H1 (cell line): ENCODE measurements at regions not wholly inside any gene's neighbourhood (a gene's known extent, or its start where the extent isn't known, plus 50 kb on each side); places are given as distances from the start of the nearest gene placed in this dataset.

Source experiments
- BCL11A ChIP-seq, 2 experiments: IDR thresholded peaks; one replicate each; pipeline ENCODE4 v1.6.1; 2011; ENCODE audit warnings: low read depth in 2 of 2, low read length in 2 of 2, mild to moderate bottlenecking in 2 of 2
- EP300 ChIP-seq, 2 experiments: IDR thresholded peaks; 1 replicate in 1 of 2; 2 replicates in 1 of 2; pipeline ENCODE4 v1.6.1; 2011 to 2012; ENCODE audit warnings: low read depth in 2 of 2, low read length in 2 of 2, mild to moderate bottlenecking in 2 of 2, borderline replicate concordance in 1 of 2, inconsistent platforms in 1 of 2, moderate library complexity in 1 of 2
- GABPA ChIP-seq: IDR thresholded peaks from 2 replicates; pipeline ENCODE4 v1.6.1; 2011; ENCODE audit warnings: mild to moderate bottlenecking, low read length, moderate library complexity, borderline replicate concordance; ENCODE audit not compliant: insufficient read depth
- HDAC2 ChIP-seq, 2 experiments: fragments of 300-600 bp in 1 of 2; sonication (generic) in 1 of 2; IDR thresholded peaks; 2 replicates each; pipeline ENCODE4 v1.6.1; 2011 to 2012; ENCODE audit warnings: low read depth in 2 of 2, low read length in 2 of 2, mild to moderate bottlenecking in 2 of 2, moderate library complexity in 2 of 2, borderline replicate concordance in 1 of 2, inconsistent platforms in 1 of 2
- JUN ChIP-seq: IDR thresholded peaks from 2 replicates; pipeline ENCODE4 v1.6.1; 2011; ENCODE audit warnings: low read depth, mild to moderate bottlenecking, improper control_type of control experiment, low read length
- RBBP5 ChIP-seq: IDR thresholded peaks from 2 replicates; pipeline ENCODE4 v1.7.1; 2012; ENCODE audit warnings: low read depth, mild to moderate bottlenecking, inconsistent platforms, low read length, moderate library complexity, borderline replicate concordance
- RNF2 ChIP-seq: fragments of 200-900, 300-1000 bp; sonication (generic); IDR thresholded peaks from 2 replicates; pipeline ENCODE4 v1.7.1; 2016; ENCODE audit warnings: borderline replicate concordance, low read depth, mild to moderate bottlenecking, antibody characterized with exemption, low read length; ENCODE audit not compliant: poor library complexity, severe bottlenecking; ENCODE audit errors: missing control alignments
- RXRA ChIP-seq: IDR thresholded peaks from 2 replicates; pipeline ENCODE4 v1.6.1; 2011; ENCODE audit warnings: low read depth, mild to moderate bottlenecking, low read length, moderate library complexity; ENCODE audit not compliant: insufficient read depth
- SRF ChIP-seq: IDR thresholded peaks from 2 replicates; pipeline ENCODE4 v1.6.1; 2011; ENCODE audit warnings: mild to moderate bottlenecking, low read depth, low read length, moderate library complexity
- ZNF274 ChIP-seq: IDR thresholded peaks from 2 replicates; pipeline ENCODE4 v1.7.0; 2012; ENCODE audit warnings: low read length, borderline replicate concordance; ENCODE audit errors: extremely low read depth
- TF ChIP-seq, protein P1 (sequence below): fragments of 300-600 bp; sonication (generic); IDR thresholded peaks from 2 replicates; pipeline ENCODE4 v1.7.1; 2012; ENCODE audit warnings: low read length, moderate library complexity, mild to moderate bottlenecking, inconsistent platforms; ENCODE audit not compliant: insufficient replicate concordance

DNA sequence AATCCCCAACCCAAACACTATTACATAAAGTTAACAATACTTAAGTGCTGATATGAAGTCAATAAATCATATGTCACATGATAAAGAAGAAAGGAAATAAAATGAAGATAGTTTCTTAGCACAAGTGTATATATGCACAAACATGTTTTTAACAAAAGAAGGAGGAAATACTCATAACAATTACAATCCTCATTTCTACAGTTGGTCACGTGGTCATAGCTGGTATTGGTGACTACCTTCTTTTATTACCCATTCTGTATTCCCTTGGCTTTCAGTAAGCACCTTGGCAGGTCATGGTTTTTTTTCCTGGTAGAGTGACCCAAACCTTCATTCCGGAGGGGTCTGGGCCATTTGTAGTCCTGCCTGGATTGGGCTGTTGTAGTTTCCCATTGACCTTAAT is 137.1 kb upstream of the KCND3 start (continued):
- TF ChIP-seq, protein P1, sequence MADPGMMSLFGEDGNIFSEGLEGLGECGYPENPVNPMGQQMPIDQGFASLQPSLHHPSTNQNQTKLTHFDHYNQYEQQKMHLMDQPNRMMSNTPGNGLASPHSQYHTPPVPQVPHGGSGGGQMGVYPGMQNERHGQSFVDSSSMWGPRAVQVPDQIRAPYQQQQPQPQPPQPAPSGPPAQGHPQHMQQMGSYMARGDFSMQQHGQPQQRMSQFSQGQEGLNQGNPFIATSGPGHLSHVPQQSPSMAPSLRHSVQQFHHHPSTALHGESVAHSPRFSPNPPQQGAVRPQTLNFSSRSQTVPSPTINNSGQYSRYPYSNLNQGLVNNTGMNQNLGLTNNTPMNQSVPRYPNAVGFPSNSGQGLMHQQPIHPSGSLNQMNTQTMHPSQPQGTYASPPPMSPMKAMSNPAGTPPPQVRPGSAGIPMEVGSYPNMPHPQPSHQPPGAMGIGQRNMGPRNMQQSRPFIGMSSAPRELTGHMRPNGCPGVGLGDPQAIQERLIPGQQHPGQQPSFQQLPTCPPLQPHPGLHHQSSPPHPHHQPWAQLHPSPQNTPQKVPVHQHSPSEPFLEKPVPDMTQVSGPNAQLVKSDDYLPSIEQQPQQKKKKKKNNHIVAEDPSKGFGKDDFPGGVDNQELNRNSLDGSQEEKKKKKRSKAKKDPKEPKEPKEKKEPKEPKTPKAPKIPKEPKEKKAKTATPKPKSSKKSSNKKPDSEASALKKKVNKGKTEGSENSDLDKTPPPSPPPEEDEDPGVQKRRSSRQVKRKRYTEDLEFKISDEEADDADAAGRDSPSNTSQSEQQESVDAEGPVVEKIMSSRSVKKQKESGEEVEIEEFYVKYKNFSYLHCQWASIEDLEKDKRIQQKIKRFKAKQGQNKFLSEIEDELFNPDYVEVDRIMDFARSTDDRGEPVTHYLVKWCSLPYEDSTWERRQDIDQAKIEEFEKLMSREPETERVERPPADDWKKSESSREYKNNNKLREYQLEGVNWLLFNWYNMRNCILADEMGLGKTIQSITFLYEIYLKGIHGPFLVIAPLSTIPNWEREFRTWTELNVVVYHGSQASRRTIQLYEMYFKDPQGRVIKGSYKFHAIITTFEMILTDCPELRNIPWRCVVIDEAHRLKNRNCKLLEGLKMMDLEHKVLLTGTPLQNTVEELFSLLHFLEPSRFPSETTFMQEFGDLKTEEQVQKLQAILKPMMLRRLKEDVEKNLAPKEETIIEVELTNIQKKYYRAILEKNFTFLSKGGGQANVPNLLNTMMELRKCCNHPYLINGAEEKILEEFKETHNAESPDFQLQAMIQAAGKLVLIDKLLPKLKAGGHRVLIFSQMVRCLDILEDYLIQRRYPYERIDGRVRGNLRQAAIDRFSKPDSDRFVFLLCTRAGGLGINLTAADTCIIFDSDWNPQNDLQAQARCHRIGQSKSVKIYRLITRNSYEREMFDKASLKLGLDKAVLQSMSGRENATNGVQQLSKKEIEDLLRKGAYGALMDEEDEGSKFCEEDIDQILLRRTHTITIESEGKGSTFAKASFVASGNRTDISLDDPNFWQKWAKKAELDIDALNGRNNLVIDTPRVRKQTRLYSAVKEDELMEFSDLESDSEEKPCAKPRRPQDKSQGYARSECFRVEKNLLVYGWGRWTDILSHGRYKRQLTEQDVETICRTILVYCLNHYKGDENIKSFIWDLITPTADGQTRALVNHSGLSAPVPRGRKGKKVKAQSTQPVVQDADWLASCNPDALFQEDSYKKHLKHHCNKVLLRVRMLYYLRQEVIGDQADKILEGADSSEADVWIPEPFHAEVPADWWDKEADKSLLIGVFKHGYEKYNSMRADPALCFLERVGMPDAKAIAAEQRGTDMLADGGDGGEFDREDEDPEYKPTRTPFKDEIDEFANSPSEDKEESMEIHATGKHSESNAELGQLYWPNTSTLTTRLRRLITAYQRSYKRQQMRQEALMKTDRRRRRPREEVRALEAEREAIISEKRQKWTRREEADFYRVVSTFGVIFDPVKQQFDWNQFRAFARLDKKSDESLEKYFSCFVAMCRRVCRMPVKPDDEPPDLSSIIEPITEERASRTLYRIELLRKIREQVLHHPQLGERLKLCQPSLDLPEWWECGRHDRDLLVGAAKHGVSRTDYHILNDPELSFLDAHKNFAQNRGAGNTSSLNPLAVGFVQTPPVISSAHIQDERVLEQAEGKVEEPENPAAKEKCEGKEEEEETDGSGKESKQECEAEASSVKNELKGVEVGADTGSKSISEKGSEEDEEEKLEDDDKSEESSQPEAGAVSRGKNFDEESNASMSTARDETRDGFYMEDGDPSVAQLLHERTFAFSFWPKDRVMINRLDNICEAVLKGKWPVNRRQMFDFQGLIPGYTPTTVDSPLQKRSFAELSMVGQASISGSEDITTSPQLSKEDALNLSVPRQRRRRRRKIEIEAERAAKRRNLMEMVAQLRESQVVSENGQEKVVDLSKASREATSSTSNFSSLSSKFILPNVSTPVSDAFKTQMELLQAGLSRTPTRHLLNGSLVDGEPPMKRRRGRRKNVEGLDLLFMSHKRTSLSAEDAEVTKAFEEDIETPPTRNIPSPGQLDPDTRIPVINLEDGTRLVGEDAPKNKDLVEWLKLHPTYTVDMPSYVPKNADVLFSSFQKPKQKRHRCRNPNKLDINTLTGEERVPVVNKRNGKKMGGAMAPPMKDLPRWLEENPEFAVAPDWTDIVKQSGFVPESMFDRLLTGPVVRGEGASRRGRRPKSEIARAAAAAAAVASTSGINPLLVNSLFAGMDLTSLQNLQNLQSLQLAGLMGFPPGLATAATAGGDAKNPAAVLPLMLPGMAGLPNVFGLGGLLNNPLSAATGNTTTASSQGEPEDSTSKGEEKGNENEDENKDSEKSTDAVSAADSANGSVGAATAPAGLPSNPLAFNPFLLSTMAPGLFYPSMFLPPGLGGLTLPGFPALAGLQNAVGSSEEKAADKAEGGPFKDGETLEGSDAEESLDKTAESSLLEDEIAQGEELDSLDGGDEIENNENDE: no peak
- TF ChIP-seq GABPA: no peak
- TF ChIP-seq EP300 (IDR thresholded peaks at IDR 0.05; ENCODE audit: borderline replicate concordance in 1 of 2, low read depth in 2 of 2, low read length in 2 of 2): no peak
- TF ChIP-seq BCL11A (IDR thresholded peaks at IDR 0.05; ENCODE audit: low read depth in 2 of 2, low read length in 2 of 2): no peak
- TF ChIP-seq JUN: no peak
- no peak for TF ChIP-seq SRF
- no peak for TF ChIP-seq HDAC2 (IDR thresholded peaks at IDR 0.05; ENCODE audit: borderline replicate concordance in 1 of 2, low read depth in 2 of 2, low read length in 2 of 2)
- no peak for TF ChIP-seq RXRA
- TF ChIP-seq RNF2: no peak
- TF ChIP-seq ZNF274: no peak
- TF ChIP-seq RBBP5: no peak
